ENCODE measurements at regions not wholly inside any gene's neighbourhood (a gene's known extent, or its start where the extent isn't known, plus 50 kb on each side); places are given as distances from the start of the nearest gene placed in this dataset.

DNA sequence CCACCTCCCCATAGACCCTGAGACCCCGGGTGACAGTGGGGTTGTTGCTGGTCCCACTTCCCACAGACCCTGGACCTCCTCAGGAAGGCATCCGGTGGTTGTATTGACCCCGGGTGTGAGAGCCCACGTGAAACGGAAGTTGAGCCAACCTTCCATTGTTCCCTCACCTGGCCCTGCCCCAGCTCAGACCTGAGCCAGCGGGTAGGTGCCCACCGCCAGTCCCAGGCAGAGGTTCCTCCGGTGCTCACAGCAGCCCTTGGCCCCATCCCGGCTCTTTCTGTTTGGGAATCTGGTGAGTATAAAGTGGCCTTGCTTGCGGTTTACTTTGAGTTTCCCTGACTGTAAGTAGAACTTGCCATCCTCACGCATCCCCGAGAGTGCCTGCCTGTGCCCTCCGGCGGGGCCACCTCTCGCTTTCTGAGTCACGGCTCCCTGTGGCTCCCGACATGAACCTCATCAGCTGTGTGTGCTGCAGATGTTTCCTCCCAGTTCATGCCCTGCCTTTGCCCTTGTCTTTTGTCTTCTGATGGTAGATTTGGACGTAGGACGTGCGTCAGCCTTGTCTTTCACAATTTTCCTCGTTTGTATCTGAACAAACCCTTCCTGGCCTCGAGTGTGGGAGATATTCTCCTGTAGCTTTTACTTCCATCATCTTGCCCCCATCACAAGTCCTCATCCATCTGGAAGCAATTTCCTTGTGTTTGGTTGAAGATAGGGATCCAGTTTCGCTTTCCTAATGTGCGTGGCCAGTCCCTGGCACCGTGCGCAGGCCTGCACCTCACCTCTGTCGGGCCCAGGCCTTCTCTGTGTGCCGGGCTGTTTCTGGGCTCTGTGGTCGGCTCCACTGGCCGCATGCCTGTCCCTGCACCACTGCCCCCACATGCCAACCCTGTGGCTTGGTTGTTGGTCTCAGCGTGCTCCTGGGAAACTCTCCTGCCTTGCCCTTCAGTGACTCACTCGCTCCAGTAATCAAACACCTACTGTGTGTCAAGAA lies 76.0 kb downstream of the METRNL start:
- no peak for TF ChIP-seq CTCF (conservative IDR thresholded peaks at IDR 0.05)
- Mint-ChIP-seq H3K27ac (peak overlapping the region; percentile 64), H3K36me3 (no peaks in the 10 kb centered on the region), H3K4me1 (ENCODE audit: unreplicated experiment) (peaks cover 32% of the 10 kb centered on the region), H3K4me3 (peak overlapping the region; percentile 45), H3K9me3 (peaks cover 4% of the 10 kb centered on the region), H3K27me3 (peaks cover 11% of the 10 kb centered on the region)
- peak; percentile 66 for DNase-seq (ENCODE audit: extremely low spot score, unreplicated experiment)

- H3K36me3 Mint-ChIP-seq: no peaks in the 10 kb centered on the region
- H3K9me3 Mint-ChIP-seq: peaks cover 4% of the 10 kb centered on the region
- peak; percentile 27 for DNase-seq (ENCODE audit: extremely low spot score, unreplicated experiment)
- peaks cover 24% of the 10 kb centered on the region for H3K4me1 Mint-ChIP-seq (ENCODE audit: unreplicated experiment)
- H3K4me3 Mint-ChIP-seq: no peak overlapping the region
- no peak for TF ChIP-seq CTCF (conservative IDR thresholded peaks at IDR 0.05)
- no peak overlapping the region for H3K27ac Mint-ChIP-seq
- H3K27me3 Mint-ChIP-seq: peaks cover 8% of the 10 kb centered on the region
Observed at GRCh38 chr17:83156408-83156807, 77.0 kb downstream of the METRNL start.

- Mint-ChIP-seq H3K36me3 (no peaks in the 10 kb centered on the region), H3K4me3 (no peak overlapping the region), H3K27ac (no peak overlapping the region), H3K27me3 (peaks cover 9% of the 10 kb centered on the region), H3K9me3 (peaks cover 9% of the 10 kb centered on the region), H3K4me1 (ENCODE audit: unreplicated experiment) (peaks cover 29% of the 10 kb centered on the region)
- peak; percentile 34 for DNase-seq (ENCODE audit: extremely low spot score, unreplicated experiment)
- TF ChIP-seq CTCF (conservative IDR thresholded peaks at IDR 0.05): no peak
Observed at GRCh38 chr17:83159204-83160049, 80.0 kb downstream of the METRNL start.

DNA sequence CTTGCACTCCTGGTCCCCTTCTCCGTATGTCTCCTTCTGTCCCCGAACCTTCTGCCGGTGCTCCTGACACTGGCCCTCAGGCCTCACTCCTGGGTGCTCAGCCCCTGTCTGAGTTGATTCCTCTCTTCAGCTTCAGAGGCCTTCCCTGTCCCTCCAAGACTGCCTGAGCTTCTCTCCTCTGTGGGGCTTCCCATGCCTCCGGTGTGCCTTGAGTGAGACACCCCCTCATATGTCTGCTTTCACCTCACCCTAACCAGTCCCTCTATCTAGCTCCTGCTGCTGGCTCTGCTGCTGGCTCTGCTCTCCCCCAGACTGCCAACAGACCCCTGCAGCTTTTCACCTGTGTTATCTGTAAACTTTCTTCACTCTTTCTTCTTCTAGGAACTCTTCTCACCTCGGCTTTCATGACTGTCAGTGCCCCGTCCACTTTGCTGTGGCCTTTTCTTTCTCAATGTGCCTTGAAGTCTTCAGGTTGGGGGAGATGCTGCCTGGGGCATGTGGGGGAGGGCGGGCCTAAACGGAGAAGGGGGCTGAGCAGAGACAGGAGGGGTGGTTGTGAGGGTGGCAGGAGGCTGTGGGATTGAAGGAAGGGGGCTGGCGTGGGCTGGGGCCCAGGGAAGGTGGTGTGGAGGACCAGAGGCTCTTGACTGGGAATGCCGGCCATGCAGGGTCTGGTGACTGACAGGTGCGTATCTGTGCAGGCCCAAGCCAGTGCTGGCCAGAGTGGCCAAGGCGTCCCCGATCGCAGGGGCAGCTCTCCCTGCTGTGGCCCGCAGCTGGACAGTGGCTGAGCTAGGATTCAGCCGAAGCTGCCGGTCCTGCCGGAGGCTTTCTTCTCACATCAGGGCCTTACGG lies 81.3 kb downstream of the METRNL start:
- no peak overlapping the region for H3K4me3 Mint-ChIP-seq
- H3K4me1 Mint-ChIP-seq (ENCODE audit: unreplicated experiment): peaks cover 19% of the 10 kb centered on the region
- no peaks in the 10 kb centered on the region for H3K36me3 Mint-ChIP-seq
- H3K27ac Mint-ChIP-seq: no peak overlapping the region
- DNase-seq (ENCODE audit: extremely low spot score, unreplicated experiment): peak; percentile 39
- H3K9me3 Mint-ChIP-seq: peaks cover 9% of the 10 kb centered on the region
- no peak for TF ChIP-seq CTCF (conservative IDR thresholded peaks at IDR 0.05)
- peaks cover 9% of the 10 kb centered on the region for H3K27me3 Mint-ChIP-seq

Data from type B pancreatic cell (in vitro differentiated cells).